Osteocyte (in vitro differentiated cells): ENCODE measurements at regions not wholly inside any gene's neighbourhood (a gene's known extent, or its start where the extent isn't known, plus 50 kb on each side); places are given as distances from the start of the nearest gene placed in this dataset.

Experiments used
- DNase-seq: peaks from one replicate; pipeline ENCODE4 v3.0.0; 2021; ENCODE audit warnings: mixed read lengths; ENCODE audit not compliant: unreplicated experiment; ENCODE audit errors: extremely low spot score
- H3K27ac Mint-ChIP-seq: one replicate; pipeline ENCODE4 v1.8.0; 2021; ENCODE audit warnings: mild to moderate bottlenecking, mixed read lengths; ENCODE audit not compliant: unreplicated experiment
- H3K27me3 Mint-ChIP-seq: one replicate; pipeline ENCODE4 v1.8.0; 2021; ENCODE audit warnings: mixed read lengths; ENCODE audit not compliant: unreplicated experiment
- H3K36me3 Mint-ChIP-seq: one replicate; pipeline ENCODE4 v1.8.0; 2021; ENCODE audit warnings: mixed read lengths; ENCODE audit not compliant: unreplicated experiment
- H3K4me1 Mint-ChIP-seq: one replicate; pipeline ENCODE4 v1.8.0; 2021; ENCODE audit warnings: mixed read lengths; ENCODE audit not compliant: unreplicated experiment
- H3K4me3 Mint-ChIP-seq: one replicate; pipeline ENCODE4 v1.8.0; 2021; ENCODE audit warnings: mild to moderate bottlenecking, moderate library complexity, mixed read lengths; ENCODE audit not compliant: unreplicated experiment
- H3K9me3 Mint-ChIP-seq: one replicate; pipeline ENCODE4 v1.8.0; 2021; ENCODE audit warnings: mixed read lengths; ENCODE audit not compliant: unreplicated experiment
- CTCF ChIP-seq: fragments of 200-600 bp; sonication (generic); IDR thresholded peaks from 2 replicates; pipeline ENCODE4 v1.5.0; 2021; ENCODE audit warnings: antibody characterized with exemption, mild to moderate bottlenecking, moderate library complexity

- Mint-ChIP-seq H3K9me3 (no peaks in the 10 kb centered on the region), H3K4me3 (no peak overlapping the region), H3K27ac (no peak overlapping the region), H3K36me3 (no peaks in the 10 kb centered on the region), H3K4me1 (peaks cover 25% of the 10 kb centered on the region), H3K27me3 (no peaks in the 10 kb centered on the region)
- TF ChIP-seq CTCF = no peak
- no peak for DNase-seq
Measured at GRCh38 chr1:232213928-232214327, 416.0 kb downstream of the SIPA1L2 start.

GRCh38 chr1:232212253-232212652, 417.7 kb downstream of the SIPA1L2 start:
- H3K27me3 Mint-ChIP-seq = no peaks in the 10 kb centered on the region
- peaks cover 25% of the 10 kb centered on the region for H3K4me1 Mint-ChIP-seq
- H3K4me3 Mint-ChIP-seq = no peak overlapping the region
- TF ChIP-seq CTCF = no peak
- H3K27ac Mint-ChIP-seq = peak overlapping the region; percentile 38
- H3K36me3 Mint-ChIP-seq = no peaks in the 10 kb centered on the region
- DNase-seq = peak; percentile 40
- H3K9me3 Mint-ChIP-seq = no peaks in the 10 kb centered on the region

GRCh38 chr1:232211149-232211548, 418.8 kb downstream of the SIPA1L2 start:
- no peak overlapping the region for H3K4me3 Mint-ChIP-seq
- no peaks in the 10 kb centered on the region for H3K27me3 Mint-ChIP-seq
- H3K4me1 Mint-ChIP-seq = peaks cover 25% of the 10 kb centered on the region
- H3K27ac Mint-ChIP-seq = no peak overlapping the region
- H3K9me3 Mint-ChIP-seq = no peaks in the 10 kb centered on the region
- peak; percentile 63 for DNase-seq
- no peaks in the 10 kb centered on the region for H3K36me3 Mint-ChIP-seq
- peak; percentile 34 for TF ChIP-seq CTCF

GRCh38 chr1:232209357-232209756, 420.6 kb downstream of the SIPA1L2 start:
- no peak for TF ChIP-seq CTCF
- no peaks in the 10 kb centered on the region for H3K36me3 Mint-ChIP-seq
- H3K27me3 Mint-ChIP-seq = no peaks in the 10 kb centered on the region
- peaks cover 25% of the 10 kb centered on the region for H3K4me1 Mint-ChIP-seq
- DNase-seq = no peak
- H3K9me3 Mint-ChIP-seq = peaks cover 3% of the 10 kb centered on the region
- no peak overlapping the region for H3K27ac Mint-ChIP-seq
- no peak overlapping the region for H3K4me3 Mint-ChIP-seq

GRCh38 chr1:232207073-232207866, 422.7 kb downstream of the SIPA1L2 start:
- Mint-ChIP-seq H3K27me3 (no peaks in the 10 kb centered on the region), H3K27ac (no peak overlapping the region), H3K36me3 (no peaks in the 10 kb centered on the region), H3K4me3 (no peak overlapping the region), H3K9me3 (peaks cover 21% of the 10 kb centered on the region), H3K4me1 (peaks cover 16% of the 10 kb centered on the region)
- peak; percentile 8 for DNase-seq
- no peak for TF ChIP-seq CTCF
